ENCODE measurements at regions not wholly inside any gene's neighbourhood (a gene's known extent, or its start where the extent isn't known, plus 50 kb on each side); places are given as distances from the start of the nearest gene placed in this dataset.

DNA sequence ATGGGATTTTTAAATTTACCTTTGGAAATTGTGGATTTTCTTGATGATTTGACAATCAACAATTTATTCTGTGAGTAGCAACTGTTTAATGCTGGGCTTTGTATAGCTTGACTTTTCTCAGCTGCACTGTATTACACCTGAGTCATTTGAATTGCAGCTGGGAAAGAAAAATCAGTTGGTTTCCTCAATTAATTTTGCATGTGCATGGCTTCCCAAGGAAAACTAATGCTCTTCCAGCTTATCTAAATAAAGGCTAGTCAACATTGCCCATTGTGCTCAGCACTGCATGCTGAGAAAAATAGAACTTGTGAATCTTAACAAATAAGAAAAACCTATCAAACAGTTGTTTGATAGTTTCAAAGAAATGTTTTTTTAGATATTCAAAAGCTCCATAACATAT lies 268.3 kb upstream of the CDH20 start:
- no peak for DNase-seq (ENCODE audit: extremely low spot score)
- TF ChIP-seq, protein P1, sequence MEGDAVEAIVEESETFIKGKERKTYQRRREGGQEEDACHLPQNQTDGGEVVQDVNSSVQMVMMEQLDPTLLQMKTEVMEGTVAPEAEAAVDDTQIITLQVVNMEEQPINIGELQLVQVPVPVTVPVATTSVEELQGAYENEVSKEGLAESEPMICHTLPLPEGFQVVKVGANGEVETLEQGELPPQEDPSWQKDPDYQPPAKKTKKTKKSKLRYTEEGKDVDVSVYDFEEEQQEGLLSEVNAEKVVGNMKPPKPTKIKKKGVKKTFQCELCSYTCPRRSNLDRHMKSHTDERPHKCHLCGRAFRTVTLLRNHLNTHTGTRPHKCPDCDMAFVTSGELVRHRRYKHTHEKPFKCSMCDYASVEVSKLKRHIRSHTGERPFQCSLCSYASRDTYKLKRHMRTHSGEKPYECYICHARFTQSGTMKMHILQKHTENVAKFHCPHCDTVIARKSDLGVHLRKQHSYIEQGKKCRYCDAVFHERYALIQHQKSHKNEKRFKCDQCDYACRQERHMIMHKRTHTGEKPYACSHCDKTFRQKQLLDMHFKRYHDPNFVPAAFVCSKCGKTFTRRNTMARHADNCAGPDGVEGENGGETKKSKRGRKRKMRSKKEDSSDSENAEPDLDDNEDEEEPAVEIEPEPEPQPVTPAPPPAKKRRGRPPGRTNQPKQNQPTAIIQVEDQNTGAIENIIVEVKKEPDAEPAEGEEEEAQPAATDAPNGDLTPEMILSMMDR (IDR thresholded peaks at IDR 0.05; ENCODE audit: control extremely low read depth, extremely low read depth, low read depth, missing control alignments), result no peak
- CTCF ChIA-PET, result interaction anchor here (1.1 to 1.3 kb wide), 2 partner anchors 12 to 15 kb away, joined by 3 to 4 read pairs; no protein-coding TSS in a partner anchor
- POLR2A ChIA-PET, result no interaction called here

DNA sequence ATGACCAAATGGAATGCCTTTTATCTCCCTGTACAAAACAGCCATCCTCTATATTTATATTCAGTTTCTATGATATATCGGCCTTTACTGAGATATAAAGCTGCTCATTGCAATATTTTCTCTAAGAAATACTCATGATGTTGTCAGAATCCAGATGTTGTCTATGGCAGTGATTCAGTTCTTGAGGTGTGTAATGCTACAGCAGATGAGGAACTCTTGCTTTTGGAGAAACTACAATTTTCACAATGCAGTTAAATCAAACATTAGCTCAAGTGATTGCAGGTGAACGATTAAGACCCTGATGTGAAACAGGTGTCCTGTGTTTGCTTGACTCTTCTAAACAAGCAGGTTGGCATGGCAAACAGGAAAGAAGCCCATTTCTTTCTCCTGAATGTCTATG lies 256.2 kb upstream of the CDH20 start:
- ChIA-PET CTCF (interaction anchor here (1.1 to 1.6 kb wide), 4 partner anchors 8 to 12 kb away, joined by 3 to 5 read pairs (median 3); no protein-coding TSS in a partner anchor), POLR2A (no interaction called here)
- TF ChIP-seq, protein P1 (IDR thresholded peaks at IDR 0.05; ENCODE audit: control extremely low read depth, extremely low read depth, low read depth, missing control alignments), result no peak
- no peak for DNase-seq (ENCODE audit: extremely low spot score)

DNA sequence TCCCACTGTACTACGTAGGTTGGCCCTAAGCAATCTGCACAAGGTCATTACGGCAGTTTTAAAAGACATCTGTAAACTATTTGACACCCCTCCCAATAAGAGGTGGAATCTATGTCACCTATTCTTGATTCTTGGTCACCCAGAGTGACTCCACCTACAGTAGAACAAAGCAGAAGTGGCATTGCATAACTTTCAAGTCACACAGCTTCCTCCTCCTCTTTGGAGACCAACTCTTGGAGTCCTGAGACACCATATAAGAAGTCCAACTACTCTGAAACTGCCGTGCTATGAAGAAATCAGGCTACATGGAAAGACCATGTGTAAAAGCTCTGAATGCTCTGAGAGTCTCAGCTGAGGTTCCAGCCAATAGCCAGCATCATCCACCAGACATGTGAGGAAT lies 253.5 kb upstream of the CDH20 start:
- TF ChIP-seq, protein P1 (IDR thresholded peaks at IDR 0.05; ENCODE audit: control extremely low read depth, extremely low read depth, low read depth, missing control alignments), result no peak
- CTCF ChIA-PET, result interaction anchor here (1.0 to 2.6 kb wide), 3 partner anchors 8 to 14 kb away, joined by 3 to 8 read pairs (median 4); no protein-coding TSS in a partner anchor
- POLR2A ChIA-PET, result no interaction called here
- DNase-seq (ENCODE audit: extremely low spot score), result no peak

DNA sequence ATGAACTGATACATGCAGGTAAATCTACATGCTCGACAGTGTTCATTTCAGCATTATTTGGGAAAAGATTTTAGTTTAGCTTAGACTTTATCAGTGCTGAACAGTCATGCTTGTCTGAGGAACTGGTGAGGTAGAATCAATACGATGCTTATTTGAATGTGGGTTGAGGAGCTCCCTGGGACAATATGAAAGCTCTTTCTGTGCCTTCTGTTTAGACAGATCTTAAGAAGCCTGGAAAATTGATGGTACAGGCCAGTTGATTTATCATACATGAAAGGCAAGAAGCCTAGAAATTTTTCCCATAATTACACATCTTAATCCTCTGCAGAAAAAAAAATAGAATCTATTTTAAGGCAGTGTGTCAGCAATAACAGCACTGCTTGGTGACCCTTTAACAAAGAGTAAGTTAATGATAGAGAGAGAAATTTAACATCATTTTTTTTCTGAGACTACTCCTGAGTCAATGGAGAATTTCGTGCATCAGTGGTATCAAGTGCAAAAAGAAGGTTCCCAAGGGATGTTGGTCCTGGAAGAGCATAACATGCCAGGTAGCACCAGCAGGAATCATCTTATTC lies 252.2 kb upstream of the CDH20 start:
- DNase-seq (ENCODE audit: extremely low spot score), result no peak
- CTCF ChIA-PET, result interaction anchor here (1.4 to 2.6 kb wide), 2 partner anchors 9 to 16 kb away, joined by 4 to 8 read pairs; no protein-coding TSS in a partner anchor
- POLR2A ChIA-PET, result no interaction called here
- TF ChIP-seq, protein P1 (IDR thresholded peaks at IDR 0.05; ENCODE audit: control extremely low read depth, extremely low read depth, low read depth, missing control alignments), result no peak

DNA sequence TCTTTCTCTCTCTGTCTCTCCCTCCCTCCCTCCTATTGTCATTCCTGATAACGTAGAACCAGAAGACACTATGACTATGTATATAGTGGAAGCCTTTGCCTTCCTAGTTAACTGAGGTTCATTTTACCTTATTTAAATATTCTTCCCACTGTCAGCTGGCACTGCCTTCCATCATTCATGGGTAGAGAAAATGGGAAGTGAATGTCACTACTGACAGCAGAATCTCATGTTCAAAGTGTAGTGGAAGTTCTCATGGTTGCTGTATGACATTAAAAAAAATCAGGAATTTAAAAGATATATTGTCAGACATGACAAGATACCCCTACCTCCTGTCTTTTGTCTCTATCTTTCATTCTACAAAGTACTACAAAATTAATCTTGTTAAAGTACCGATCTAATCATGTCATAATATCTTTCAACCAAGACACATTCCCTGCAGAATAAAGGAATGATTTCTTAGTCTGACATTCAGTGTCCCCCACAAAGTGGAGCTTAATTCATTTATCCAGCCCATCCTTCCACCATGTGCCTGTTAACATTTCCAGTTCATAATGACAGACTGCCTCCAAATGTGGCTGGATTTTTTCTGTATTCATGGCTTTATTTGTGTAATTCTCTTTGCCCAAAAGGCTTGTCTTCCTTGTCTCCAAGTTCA lies 250.1 kb upstream of the CDH20 start:
- DNase-seq (ENCODE audit: extremely low spot score), result no peak
- CTCF ChIA-PET, result interaction anchor here (0.9 to 1.6 kb wide), 3 partner anchors 10 to 31 kb away, joined by 3 to 9 read pairs (median 3); no protein-coding TSS in a partner anchor
- POLR2A ChIA-PET, result no interaction called here
- TF ChIP-seq, protein P1 (IDR thresholded peaks at IDR 0.05; ENCODE audit: control extremely low read depth, extremely low read depth, low read depth, missing control alignments), result no peak

DNA sequence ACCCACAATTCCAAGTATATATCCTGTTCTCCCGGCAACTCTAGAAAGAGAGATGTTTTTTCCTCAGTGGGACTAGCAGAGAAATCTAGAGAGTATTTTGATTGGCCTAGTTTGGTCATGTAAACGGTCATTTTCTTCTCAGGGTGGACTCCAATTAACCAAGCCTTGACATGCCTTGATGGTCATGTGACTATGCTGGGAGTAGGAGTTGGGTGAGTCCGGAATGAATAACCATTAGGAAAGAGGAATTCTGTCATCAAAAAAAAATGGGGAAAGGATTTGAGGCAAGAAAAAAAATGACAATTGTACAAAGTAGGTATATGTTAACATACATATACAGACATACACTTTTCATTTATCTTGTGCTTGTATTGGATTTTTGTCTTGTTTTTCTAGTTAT lies 248.2 kb upstream of the CDH20 start:
- POLR2A ChIA-PET, result no interaction called here
- DNase-seq (ENCODE audit: extremely low spot score), result no peak
- CTCF ChIA-PET, result no interaction called here
- TF ChIP-seq, protein P1 (IDR thresholded peaks at IDR 0.05; ENCODE audit: control extremely low read depth, extremely low read depth, low read depth, missing control alignments), result no peak

All from GM10248 (cell line).